ENCODE measurements at regions not wholly inside any gene's neighbourhood (a gene's known extent, or its start where the extent isn't known, plus 50 kb on each side); places are given as distances from the start of the nearest gene placed in this dataset.

- Histone ChIP-seq H3K27ac (ENCODE audit: low read depth in 2 of 2, low read length in 1 of 2) (no peak overlapping the region), H3K79me2 (ENCODE audit: insufficient read depth) (no peaks in the 10 kb centered on the region), H4K20me1 (ENCODE audit: insufficient read depth) (no peaks in the 10 kb centered on the region), H2AFZ (ENCODE audit: low read depth) (no peak overlapping the region), H3K9ac (no peak overlapping the region), H3F3A (replicated peaks; ENCODE audit: insufficient read depth) (no peaks in the 10 kb centered on the region), H3K9me3 (no peaks in the 10 kb centered on the region), H3K9me2 (no peaks in the 10 kb centered on the region), H3K27me3 (ENCODE audit: insufficient read depth) (no peaks in the 10 kb centered on the region; the same call in 1 of the 2 replicates), H3K36me3 (replicated peaks in 1 of 2; ENCODE audit: control insufficient read depth in 1 of 2, insufficient read depth in 2 of 2, low read length in 1 of 2) (no peaks in the 10 kb centered on the region), H3K4me3 (ENCODE audit: low read depth in 2 of 2, low read length in 1 of 2) (no peak overlapping the region), H3K4me1 (ENCODE audit: control insufficient read depth in 1 of 2, insufficient read depth in 2 of 2, low read depth in 1 of 2, low read length in 1 of 2) (peaks cover 0 to 2% of the 10 kb centered on the region in 2 experiments; a peak in 1 of 4 replicates), H3K4me2 (no peak overlapping the region)
- CTCF ChIA-PET: no interaction called here
- DNase-seq: no peak
- TF ChIP-seq CHD2 (IDR thresholded peaks at IDR 0.05; ENCODE audit: low read length, partially characterized antibody): no peak
- TF ChIP-seq NRF1 (IDR thresholded peaks at IDR 0.05; ENCODE audit: low read depth, low read length): no peak
- TF ChIP-seq MXI1 (IDR thresholded peaks at IDR 0.05; ENCODE audit: low read depth, low read length): no peak
- no peak for TF ChIP-seq USF1 (IDR thresholded peaks at IDR 0.05; ENCODE audit: borderline replicate concordance, low read depth)
- TF ChIP-seq, protein P1, sequence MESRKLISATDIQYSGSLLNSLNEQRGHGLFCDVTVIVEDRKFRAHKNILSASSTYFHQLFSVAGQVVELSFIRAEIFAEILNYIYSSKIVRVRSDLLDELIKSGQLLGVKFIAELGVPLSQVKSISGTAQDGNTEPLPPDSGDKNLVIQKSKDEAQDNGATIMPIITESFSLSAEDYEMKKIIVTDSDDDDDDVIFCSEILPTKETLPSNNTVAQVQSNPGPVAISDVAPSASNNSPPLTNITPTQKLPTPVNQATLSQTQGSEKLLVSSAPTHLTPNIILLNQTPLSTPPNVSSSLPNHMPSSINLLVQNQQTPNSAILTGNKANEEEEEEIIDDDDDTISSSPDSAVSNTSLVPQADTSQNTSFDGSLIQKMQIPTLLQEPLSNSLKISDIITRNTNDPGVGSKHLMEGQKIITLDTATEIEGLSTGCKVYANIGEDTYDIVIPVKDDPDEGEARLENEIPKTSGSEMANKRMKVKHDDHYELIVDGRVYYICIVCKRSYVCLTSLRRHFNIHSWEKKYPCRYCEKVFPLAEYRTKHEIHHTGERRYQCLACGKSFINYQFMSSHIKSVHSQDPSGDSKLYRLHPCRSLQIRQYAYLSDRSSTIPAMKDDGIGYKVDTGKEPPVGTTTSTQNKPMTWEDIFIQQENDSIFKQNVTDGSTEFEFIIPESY (IDR thresholded peaks at IDR 0.05; ENCODE audit: borderline replicate concordance, low read depth): no peak
- TF ChIP-seq EP300 (IDR thresholded peaks at IDR 0.05; ENCODE audit: borderline replicate concordance in 1 of 2, low read depth in 1 of 2, low read length in 1 of 2): no peak
- no peak for TF ChIP-seq FOSL2 (IDR thresholded peaks at IDR 0.05; ENCODE audit: borderline replicate concordance, low read depth)
- TF ChIP-seq, protein P2, sequence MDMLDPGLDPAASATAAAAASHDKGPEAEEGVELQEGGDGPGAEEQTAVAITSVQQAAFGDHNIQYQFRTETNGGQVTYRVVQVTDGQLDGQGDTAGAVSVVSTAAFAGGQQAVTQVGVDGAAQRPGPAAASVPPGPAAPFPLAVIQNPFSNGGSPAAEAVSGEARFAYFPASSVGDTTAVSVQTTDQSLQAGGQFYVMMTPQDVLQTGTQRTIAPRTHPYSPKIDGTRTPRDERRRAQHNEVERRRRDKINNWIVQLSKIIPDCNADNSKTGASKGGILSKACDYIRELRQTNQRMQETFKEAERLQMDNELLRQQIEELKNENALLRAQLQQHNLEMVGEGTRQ (IDR thresholded peaks at IDR 0.05; ENCODE audit: borderline replicate concordance, low read depth, low read length): no peak
- no peak for TF ChIP-seq TAF1 (IDR thresholded peaks at IDR 0.05; ENCODE audit: borderline replicate concordance, low read depth, low read length)
- TF ChIP-seq, protein P3, sequence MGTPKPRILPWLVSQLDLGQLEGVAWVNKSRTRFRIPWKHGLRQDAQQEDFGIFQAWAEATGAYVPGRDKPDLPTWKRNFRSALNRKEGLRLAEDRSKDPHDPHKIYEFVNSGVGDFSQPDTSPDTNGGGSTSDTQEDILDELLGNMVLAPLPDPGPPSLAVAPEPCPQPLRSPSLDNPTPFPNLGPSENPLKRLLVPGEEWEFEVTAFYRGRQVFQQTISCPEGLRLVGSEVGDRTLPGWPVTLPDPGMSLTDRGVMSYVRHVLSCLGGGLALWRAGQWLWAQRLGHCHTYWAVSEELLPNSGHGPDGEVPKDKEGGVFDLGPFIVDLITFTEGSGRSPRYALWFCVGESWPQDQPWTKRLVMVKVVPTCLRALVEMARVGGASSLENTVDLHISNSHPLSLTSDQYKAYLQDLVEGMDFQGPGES (IDR thresholded peaks at IDR 0.05; ENCODE audit: low read depth, low read length): no peak
- TF ChIP-seq GABPA (IDR thresholded peaks at IDR 0.05; ENCODE audit: low read depth): no peak
- TF ChIP-seq FOXJ3 (CRISPR knock-in tag; IDR thresholded peaks at IDR 0.05): no peak
- TF ChIP-seq RCOR1 (IDR thresholded peaks at IDR 0.05; ENCODE audit: low read length): no peak
- TF ChIP-seq SMC3 (IDR thresholded peaks at IDR 0.05; ENCODE audit: low read depth, low read length): no peak
- TF ChIP-seq EZH2phosphoT487 (IDR thresholded peaks at IDR 0.05; ENCODE audit: borderline replicate concordance, low read depth): no peak
- no peak for TF ChIP-seq ELF1 (IDR thresholded peaks at IDR 0.05)
- no peak for TF ChIP-seq YY1 (IDR thresholded peaks at IDR 0.05; ENCODE audit: low read depth)
- no peak for TF ChIP-seq RXRA (IDR thresholded peaks at IDR 0.05; ENCODE audit: borderline replicate concordance, low read depth)
- POLR2A ChIA-PET: no interaction called here
- WGBS (ENCODE audit: low lambda C conversion rate): 70% methylated on average over 3 of the region's 3 CpGs
Observed at GRCh38 chr1:57522575-57522974, 98.7 kb upstream of the DAB1 start.

Measured in SK-N-SH (cell line).